ENCODE measurements at regions not wholly inside any gene's neighbourhood (a gene's known extent, or its start where the extent isn't known, plus 50 kb on each side); places are given as distances from the start of the nearest gene placed in this dataset.

- H3K27ac ChIP-seq, result no peak overlapping the region
- no peak overlapping the region for H3K4me3 ChIP-seq
- H3K27me3 ChIP-seq, result no peaks in the 10 kb centered on the region
- TF ChIP-seq POLR2A (IDR thresholded peaks at IDR 0.05) (no peak), CTCF (IDR thresholded peaks at IDR 0.05) (no peak)
- DNase-seq, result no peak
- no peaks in the 10 kb centered on the region for H3K4me1 ChIP-seq
- H3K9me3 ChIP-seq, result no peaks in the 10 kb centered on the region
- intact Hi-C loops (cut with DNase I; ENCODE audit: low total_unique reads), result no loop called here
- peaks cover 0 to 4% of the 10 kb centered on the region in 2 donors for H3K36me3 ChIP-seq
Observed at GRCh38 chr2:145460112-145460511, 940.2 kb upstream of the ZEB2 start.

GRCh38 chr2:145431181-145431951, 911.4 kb upstream of the ZEB2 start:
- no peak overlapping the region for H3K27ac ChIP-seq
- no peaks in the 10 kb centered on the region for H3K27me3 ChIP-seq
- no peaks in the 10 kb centered on the region for H3K4me1 ChIP-seq
- intact Hi-C loops (cut with DNase I; ENCODE audit: low total_unique reads), result no loop called here
- no peaks in the 10 kb centered on the region for H3K9me3 ChIP-seq
- DNase-seq, result no peak
- TF ChIP-seq POLR2A (IDR thresholded peaks at IDR 0.05), result no peak
- no peak for TF ChIP-seq CTCF (IDR thresholded peaks at IDR 0.05)
- H3K4me3 ChIP-seq, result no peak overlapping the region
- no peaks in the 10 kb centered on the region for H3K36me3 ChIP-seq

- H3K4me1 ChIP-seq, result no peaks in the 10 kb centered on the region
- no peaks in the 10 kb centered on the region for H3K27me3 ChIP-seq
- H3K27ac ChIP-seq, result no peak overlapping the region
- intact Hi-C loops (cut with DNase I; ENCODE audit: low total_unique reads), result no loop called here
- no peak overlapping the region for H3K4me3 ChIP-seq
- no peaks in the 10 kb centered on the region for H3K36me3 ChIP-seq
- no peak for TF ChIP-seq POLR2A (IDR thresholded peaks at IDR 0.05)
- no peak for TF ChIP-seq CTCF (IDR thresholded peaks at IDR 0.05)
- peaks cover 0 to 4% of the 10 kb centered on the region in 2 donors for H3K9me3 ChIP-seq
- no peak for DNase-seq
Observed at GRCh38 chr2:145423809-145424208, 903.9 kb upstream of the ZEB2 start.

GRCh38 chr2:145422576-145422975, 902.7 kb upstream of the ZEB2 start:
- TF ChIP-seq POLR2A (IDR thresholded peaks at IDR 0.05), result no peak
- no peak for TF ChIP-seq CTCF (IDR thresholded peaks at IDR 0.05)
- H3K27me3 ChIP-seq, result no peaks in the 10 kb centered on the region
- no peak for DNase-seq
- H3K36me3 ChIP-seq, result no peaks in the 10 kb centered on the region
- H3K4me3 ChIP-seq, result no peak overlapping the region
- no peak overlapping the region for H3K27ac ChIP-seq
- intact Hi-C loops (cut with DNase I; ENCODE audit: low total_unique reads), result no loop called here
- no peaks in the 10 kb centered on the region for H3K4me1 ChIP-seq
- peaks cover 0 to 4% of the 10 kb centered on the region in 2 donors for H3K9me3 ChIP-seq

GRCh38 chr2:145421841-145422240, 901.9 kb upstream of the ZEB2 start:
- Histone ChIP-seq H3K27me3 (no peaks in the 10 kb centered on the region), H3K4me1 (no peaks in the 10 kb centered on the region)
- no peak for DNase-seq

More at GRCh38 chr2:145421841-145422240, 901.9 kb upstream of the ZEB2 start:
- Histone ChIP-seq H3K36me3 (no peaks in the 10 kb centered on the region), H3K9me3 (peaks cover 0 to 4% of the 10 kb centered on the region in 2 donors), H3K4me3 (no peak overlapping the region), H3K27ac (no peak overlapping the region)
- TF ChIP-seq POLR2A (IDR thresholded peaks at IDR 0.05) (no peak), CTCF (IDR thresholded peaks at IDR 0.05) (no peak)
- intact Hi-C loops (cut with DNase I; ENCODE audit: low total_unique reads), result no loop called here

Data from uterus (tissue), 3 donors.